Testis (tissue), 2 donors: ENCODE measurements at regions not wholly inside any gene's neighbourhood (a gene's known extent, or its start where the extent isn't known, plus 50 kb on each side); places are given as distances from the start of the nearest gene placed in this dataset.
"Not testable (repeated sequence)": the region's sequence is repeated elsewhere in the genome, so short reads cannot be mapped to it uniquely, and the experiment has no call there.

Experiments used
- CTCF ChIP-seq, 3 experiments: fragments of 450-650 bp in 2 of 3; fragments of 200-600 bp in 1 of 3; sonication (generic) in 1 of 3; IDR thresholded peaks; one replicate each; pipeline ENCODE4 v1.5.1; 2016 to 2019; ENCODE audit warnings: antibody characterized with exemption in 3 of 3, mild to moderate bottlenecking in 2 of 3, moderate library complexity in 1 of 3
- POLR2A ChIP-seq: fragments of 450-650 bp; IDR thresholded peaks from one replicate; pipeline ENCODE4 v1.6.1; 2017; ENCODE audit warnings: antibody characterized with exemption, mild to moderate bottlenecking, moderate library complexity

GRCh38 chr21:27517177-27517576, 550.3 kb upstream of the ADAMTS5 start:
- not testable (repeated sequence) for TF ChIP-seq CTCF (IDR thresholded peaks at IDR 0.05); POLR2A
